Epithelial cell of esophagus (primary cell): ENCODE measurements at regions not wholly inside any gene's neighbourhood (a gene's known extent, or its start where the extent isn't known, plus 50 kb on each side); places are given as distances from the start of the nearest gene placed in this dataset.

Experiments
- DNase-seq: peaks from one replicate; pipeline ENCODE4 v3.0.0; 2010; ENCODE audit warnings: low read depth
- H3K4me3 ChIP-seq: 2 replicates; pipeline ENCODE4 v1.5.1; 2011; ENCODE audit warnings: mild to moderate bottlenecking, low read length, control low read depth
- CTCF ChIP-seq: IDR thresholded peaks from 2 replicates; pipeline ENCODE4 v1.5.1; 2011; ENCODE audit warnings: low read depth, mild to moderate bottlenecking, low read length, control low read depth, inconsistent platforms; ENCODE audit not compliant: insufficient read depth; ENCODE audit errors: missing control alignments

- DNase-seq: no peak
- TF ChIP-seq CTCF: no peak
- H3K4me3 ChIP-seq: no peak overlapping the region
These were observed 262.1 kb upstream of the STS start for GRCh38 chrX:6885396-6885795.

- no peak overlapping the region for H3K4me3 ChIP-seq
- DNase-seq: no peak
- no peak for TF ChIP-seq CTCF
These were observed 286.1 kb upstream of the STS start for GRCh38 chrX:6861456-6861855.

- H3K4me3 ChIP-seq: no peak overlapping the region
- DNase-seq: no peak
- TF ChIP-seq CTCF: no peak
These were observed 289.8 kb upstream of the STS start for GRCh38 chrX:6857749-6858148.

GRCh38 chrX:6856471-6856870 lies 291.0 kb upstream of the STS start:
- no peak overlapping the region for H3K4me3 ChIP-seq
- TF ChIP-seq CTCF: no peak
- no peak for DNase-seq

- no peak overlapping the region for H3K4me3 ChIP-seq
- TF ChIP-seq CTCF: no peak
- DNase-seq: peak; percentile 4
These were observed 294.6 kb upstream of the STS start for GRCh38 chrX:6852869-6853268.

- no peak for TF ChIP-seq CTCF
- DNase-seq: no peak
- H3K4me3 ChIP-seq: no peak overlapping the region
These were observed 295.4 kb upstream of the STS start for GRCh38 chrX:6852121-6852520.

- TF ChIP-seq CTCF: no peak
- no peak overlapping the region for H3K4me3 ChIP-seq
- DNase-seq: no peak
These were observed 296.4 kb upstream of the STS start for GRCh38 chrX:6851140-6851539.
